ENCODE measurements at regions not wholly inside any gene's neighbourhood (a gene's known extent, or its start where the extent isn't known, plus 50 kb on each side); places are given as distances from the start of the nearest gene placed in this dataset.

DNA sequence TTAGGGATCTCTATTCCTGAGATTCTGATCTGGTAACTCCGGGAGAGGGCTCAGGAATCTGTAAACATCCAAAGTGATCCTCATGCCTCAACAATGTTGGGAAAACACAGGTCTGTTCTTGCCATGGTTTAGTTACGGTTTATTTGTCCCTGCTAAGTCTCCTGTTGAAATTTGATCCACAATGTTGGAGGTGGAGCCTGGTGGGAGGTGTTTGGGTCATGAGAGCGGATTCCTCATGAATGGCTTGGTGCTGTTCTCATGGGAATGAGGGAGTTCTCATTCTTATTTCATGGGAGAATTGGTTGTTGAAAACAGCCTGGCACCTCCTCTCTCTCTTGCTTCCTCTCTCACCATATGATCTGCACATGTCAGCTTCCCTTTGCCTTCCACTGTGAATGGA, 608.6 kb upstream of the GOT2 start:
- Histone ChIP-seq H3K4me2 (ENCODE audit: low read depth, low read length, poor library complexity, severe bottlenecking) (no peak overlapping the region), H3K9me3 (ENCODE audit: insufficient read depth, low read length) (no peaks in the 10 kb centered on the region), H3K36me3 (ENCODE audit: low read length) (no peaks in the 10 kb centered on the region), H4K20me1 (ENCODE audit: low read depth, low read length) (no peaks in the 10 kb centered on the region), H3K4me3 (ENCODE audit: insufficient read depth, low read length, poor library complexity, severe bottlenecking) (no peak overlapping the region), H3F3A (ENCODE audit: insufficient read depth) (no peaks in the 10 kb centered on the region), H3K79me2 (ENCODE audit: insufficient read depth, low read length) (no peaks in the 10 kb centered on the region), H3K9ac (ENCODE audit: low read length) (no peak overlapping the region), H2AFZ (ENCODE audit: low read depth, low read length, severe bottlenecking) (no peak overlapping the region), H3K27ac (ENCODE audit: low read depth, low read length) (no peak overlapping the region), H3K9me2 (replicated peaks; ENCODE audit: insufficient read depth, low read length) (no peaks in the 10 kb centered on the region), H3K27me3 (ENCODE audit: low read length) (no peaks in the 10 kb centered on the region)
- TF ChIP-seq EZH2phosphoT487 (conservative IDR thresholded peaks at IDR 0.05; ENCODE audit: low read length): no peak
- TF ChIP-seq, protein P1, sequence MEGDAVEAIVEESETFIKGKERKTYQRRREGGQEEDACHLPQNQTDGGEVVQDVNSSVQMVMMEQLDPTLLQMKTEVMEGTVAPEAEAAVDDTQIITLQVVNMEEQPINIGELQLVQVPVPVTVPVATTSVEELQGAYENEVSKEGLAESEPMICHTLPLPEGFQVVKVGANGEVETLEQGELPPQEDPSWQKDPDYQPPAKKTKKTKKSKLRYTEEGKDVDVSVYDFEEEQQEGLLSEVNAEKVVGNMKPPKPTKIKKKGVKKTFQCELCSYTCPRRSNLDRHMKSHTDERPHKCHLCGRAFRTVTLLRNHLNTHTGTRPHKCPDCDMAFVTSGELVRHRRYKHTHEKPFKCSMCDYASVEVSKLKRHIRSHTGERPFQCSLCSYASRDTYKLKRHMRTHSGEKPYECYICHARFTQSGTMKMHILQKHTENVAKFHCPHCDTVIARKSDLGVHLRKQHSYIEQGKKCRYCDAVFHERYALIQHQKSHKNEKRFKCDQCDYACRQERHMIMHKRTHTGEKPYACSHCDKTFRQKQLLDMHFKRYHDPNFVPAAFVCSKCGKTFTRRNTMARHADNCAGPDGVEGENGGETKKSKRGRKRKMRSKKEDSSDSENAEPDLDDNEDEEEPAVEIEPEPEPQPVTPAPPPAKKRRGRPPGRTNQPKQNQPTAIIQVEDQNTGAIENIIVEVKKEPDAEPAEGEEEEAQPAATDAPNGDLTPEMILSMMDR (IDR thresholded peaks at IDR 0.05; ENCODE audit: insufficient read depth, low read length, poor library complexity, severe bottlenecking): no peak

DNA sequence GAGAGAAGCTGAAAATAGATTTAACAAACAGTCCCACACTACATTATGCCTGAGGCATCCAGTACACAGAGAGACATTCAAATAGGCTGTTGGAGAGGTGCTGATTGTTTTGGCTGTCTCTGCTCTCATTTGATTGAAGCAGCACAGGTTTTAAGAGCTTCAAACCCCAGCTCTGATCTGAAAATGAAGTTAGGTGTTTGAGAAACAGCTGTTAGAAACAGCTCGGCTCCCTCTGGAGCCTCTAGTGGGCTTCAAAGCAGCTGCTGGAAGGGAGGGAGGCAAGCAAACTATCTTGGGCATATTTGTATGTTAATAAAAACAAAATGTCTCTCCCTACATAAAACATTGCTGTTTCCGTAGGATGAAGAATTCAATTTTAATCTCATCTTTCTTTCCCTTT, 607.3 kb upstream of the GOT2 start:
- no peak overlapping the region for H2AFZ ChIP-seq (ENCODE audit: low read depth, low read length, severe bottlenecking)
- TF ChIP-seq EZH2phosphoT487 (conservative IDR thresholded peaks at IDR 0.05; ENCODE audit: low read length): no peak
- TF ChIP-seq, protein P1 (IDR thresholded peaks at IDR 0.05; ENCODE audit: insufficient read depth, low read length, poor library complexity, severe bottlenecking): no peak
- H3K36me3 ChIP-seq (ENCODE audit: low read length): no peaks in the 10 kb centered on the region
- no peak overlapping the region for H3K4me2 ChIP-seq (ENCODE audit: low read depth, low read length, poor library complexity, severe bottlenecking)
- no peaks in the 10 kb centered on the region for H4K20me1 ChIP-seq (ENCODE audit: low read depth, low read length)
- H3K9me2 ChIP-seq (replicated peaks; ENCODE audit: insufficient read depth, low read length): no peaks in the 10 kb centered on the region
- H3K4me3 ChIP-seq (ENCODE audit: insufficient read depth, low read length, poor library complexity, severe bottlenecking): no peak overlapping the region
- H3K27ac ChIP-seq (ENCODE audit: low read depth, low read length): no peak overlapping the region
- no peaks in the 10 kb centered on the region for H3K79me2 ChIP-seq (ENCODE audit: insufficient read depth, low read length)
- H3K9ac ChIP-seq (ENCODE audit: low read length): no peak overlapping the region
- no peaks in the 10 kb centered on the region for H3K9me3 ChIP-seq (ENCODE audit: insufficient read depth, low read length)
- no peaks in the 10 kb centered on the region for H3K27me3 ChIP-seq (ENCODE audit: low read length)
- no peaks in the 10 kb centered on the region for H3F3A ChIP-seq (ENCODE audit: insufficient read depth)

DNA sequence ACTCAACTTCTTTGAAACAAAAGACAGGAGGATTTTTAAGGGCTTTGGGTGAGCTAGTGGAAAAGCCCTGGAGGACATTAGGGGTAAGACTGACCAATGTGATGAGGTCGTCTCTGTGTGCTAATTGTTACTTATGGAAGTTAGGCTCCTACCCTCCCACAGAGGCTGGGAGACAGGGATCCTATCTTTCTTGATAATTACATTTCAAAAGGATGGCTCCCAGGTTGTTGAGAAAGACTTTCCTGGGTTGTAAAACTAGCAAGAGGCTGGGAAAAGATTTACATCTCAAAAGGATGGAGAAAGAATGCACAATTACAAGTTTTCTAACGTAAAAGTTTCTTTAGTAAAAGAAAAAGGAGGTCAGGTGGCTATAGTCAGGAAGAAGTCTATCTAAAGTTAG, 605.8 kb upstream of the GOT2 start:
- H3K27me3 ChIP-seq (ENCODE audit: low read length): no peaks in the 10 kb centered on the region
- no peak overlapping the region for H3K4me2 ChIP-seq (ENCODE audit: low read depth, low read length, poor library complexity, severe bottlenecking)
- H3F3A ChIP-seq (ENCODE audit: insufficient read depth): no peaks in the 10 kb centered on the region
- no peaks in the 10 kb centered on the region for H3K36me3 ChIP-seq (ENCODE audit: low read length)
- H3K27ac ChIP-seq (ENCODE audit: low read depth, low read length): no peak overlapping the region
- no peaks in the 10 kb centered on the region for H3K79me2 ChIP-seq (ENCODE audit: insufficient read depth, low read length)
- H3K9ac ChIP-seq (ENCODE audit: low read length): no peak overlapping the region
- H4K20me1 ChIP-seq (ENCODE audit: low read depth, low read length): no peaks in the 10 kb centered on the region
- TF ChIP-seq, protein P1 (IDR thresholded peaks at IDR 0.05; ENCODE audit: insufficient read depth, low read length, poor library complexity, severe bottlenecking): no peak
- no peak for TF ChIP-seq EZH2phosphoT487 (conservative IDR thresholded peaks at IDR 0.05; ENCODE audit: low read length)
- no peak overlapping the region for H3K4me3 ChIP-seq (ENCODE audit: insufficient read depth, low read length, poor library complexity, severe bottlenecking)
- no peak overlapping the region for H2AFZ ChIP-seq (ENCODE audit: low read depth, low read length, severe bottlenecking)
- no peaks in the 10 kb centered on the region for H3K9me3 ChIP-seq (ENCODE audit: insufficient read depth, low read length)
- no peaks in the 10 kb centered on the region for H3K9me2 ChIP-seq (replicated peaks; ENCODE audit: insufficient read depth, low read length)

Data from SU-DHL-6 (cell line).